ENCODE measurements at regions not wholly inside any gene's neighbourhood (a gene's known extent, or its start where the extent isn't known, plus 50 kb on each side); places are given as distances from the start of the nearest gene placed in this dataset.

DNA sequence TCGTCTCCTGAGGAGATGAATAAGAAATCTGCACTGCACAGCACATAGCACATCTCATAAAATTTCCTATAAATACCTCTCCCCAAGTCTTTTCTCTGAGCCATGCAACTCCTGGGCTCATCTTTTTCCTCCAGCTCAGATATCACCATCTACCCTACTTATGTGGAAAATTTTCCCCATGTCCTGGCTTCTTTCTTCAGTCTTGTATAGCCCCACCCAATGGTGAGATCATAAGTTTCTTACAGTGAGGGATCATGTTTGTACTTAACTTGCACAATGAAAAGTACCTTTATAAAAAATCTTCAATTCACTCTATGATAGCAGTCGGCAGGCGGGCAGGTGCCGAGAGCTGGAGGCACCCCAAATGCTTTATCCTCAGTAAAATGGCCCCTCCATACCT lies 198.6 kb upstream of the S100G start:
- FAIRE-seq (no peak), ATAC-seq (no peak), DNase-seq (ENCODE audit: low read depth, low spot score) (no peak)
- H3K27me3 ChIP-seq (replicated peaks in 1 of 2; ENCODE audit: control insufficient read depth in 2 of 2, insufficient read depth in 2 of 2, low read length in 1 of 2) = no peaks in the 10 kb centered on the region
- ChIA-PET POLR2A (no interaction called here), SMC1A (ENCODE audit: uncharacterized antibody, unreplicated experiment) (no interaction called here), RAD21 (ENCODE audit: unreplicated experiment) (no interaction called here), CTCF (no interaction called here)
- 59% methylated on average over 4 of the region's 4 CpGs for WGBS (ENCODE audit: insufficient coverage, insufficient replicate concordance, low lambda C conversion rate, missing lambda C conversion rate)
- intact Hi-C loops (cut with micrococcal nuclease; ENCODE audit: unreplicated experiment) = no loop called here
- H3K9ac ChIP-seq (ENCODE audit: control insufficient read depth, insufficient read depth, low read length) = no peak overlapping the region
- H3K4me1 ChIP-seq (ENCODE audit: control insufficient read depth, insufficient read depth, low read length) = no peaks in the 10 kb centered on the region
- in situ Hi-C loops (cut with MboI) = no loop called here
- H4K20me1 ChIP-seq (ENCODE audit: control insufficient read depth, insufficient read depth) = no peaks in the 10 kb centered on the region
- no TSS peak for BruUV-seq (replicated peaks)
- H3K4me2 ChIP-seq (ENCODE audit: control insufficient read depth, insufficient read depth) = no peak overlapping the region
- no peak overlapping the region for H3K27ac ChIP-seq (ENCODE audit: control insufficient read depth, insufficient read depth)
- H3K79me2 ChIP-seq (ENCODE audit: control insufficient read depth, insufficient read depth, low read length) = no peaks in the 10 kb centered on the region
- no peak overlapping the region for H3K4me3 ChIP-seq
- no peaks in the 10 kb centered on the region for H3K36me3 ChIP-seq (ENCODE audit: control insufficient read depth in 2 of 2, insufficient read depth in 2 of 2, low read length in 1 of 2)
- no peak overlapping the region for H2AFZ ChIP-seq (ENCODE audit: control insufficient read depth, low read depth, low read length)
- H3K9me3 ChIP-seq (replicated peaks; ENCODE audit: control insufficient read depth, insufficient read depth, low read length) = no peaks in the 10 kb centered on the region
- TF ChIP-seq RAD51 (IDR thresholded peaks at IDR 0.05) = no peak
- no peak for TF ChIP-seq NKRF (conservative IDR thresholded peaks at IDR 0.05)
- TF ChIP-seq, protein P1, sequence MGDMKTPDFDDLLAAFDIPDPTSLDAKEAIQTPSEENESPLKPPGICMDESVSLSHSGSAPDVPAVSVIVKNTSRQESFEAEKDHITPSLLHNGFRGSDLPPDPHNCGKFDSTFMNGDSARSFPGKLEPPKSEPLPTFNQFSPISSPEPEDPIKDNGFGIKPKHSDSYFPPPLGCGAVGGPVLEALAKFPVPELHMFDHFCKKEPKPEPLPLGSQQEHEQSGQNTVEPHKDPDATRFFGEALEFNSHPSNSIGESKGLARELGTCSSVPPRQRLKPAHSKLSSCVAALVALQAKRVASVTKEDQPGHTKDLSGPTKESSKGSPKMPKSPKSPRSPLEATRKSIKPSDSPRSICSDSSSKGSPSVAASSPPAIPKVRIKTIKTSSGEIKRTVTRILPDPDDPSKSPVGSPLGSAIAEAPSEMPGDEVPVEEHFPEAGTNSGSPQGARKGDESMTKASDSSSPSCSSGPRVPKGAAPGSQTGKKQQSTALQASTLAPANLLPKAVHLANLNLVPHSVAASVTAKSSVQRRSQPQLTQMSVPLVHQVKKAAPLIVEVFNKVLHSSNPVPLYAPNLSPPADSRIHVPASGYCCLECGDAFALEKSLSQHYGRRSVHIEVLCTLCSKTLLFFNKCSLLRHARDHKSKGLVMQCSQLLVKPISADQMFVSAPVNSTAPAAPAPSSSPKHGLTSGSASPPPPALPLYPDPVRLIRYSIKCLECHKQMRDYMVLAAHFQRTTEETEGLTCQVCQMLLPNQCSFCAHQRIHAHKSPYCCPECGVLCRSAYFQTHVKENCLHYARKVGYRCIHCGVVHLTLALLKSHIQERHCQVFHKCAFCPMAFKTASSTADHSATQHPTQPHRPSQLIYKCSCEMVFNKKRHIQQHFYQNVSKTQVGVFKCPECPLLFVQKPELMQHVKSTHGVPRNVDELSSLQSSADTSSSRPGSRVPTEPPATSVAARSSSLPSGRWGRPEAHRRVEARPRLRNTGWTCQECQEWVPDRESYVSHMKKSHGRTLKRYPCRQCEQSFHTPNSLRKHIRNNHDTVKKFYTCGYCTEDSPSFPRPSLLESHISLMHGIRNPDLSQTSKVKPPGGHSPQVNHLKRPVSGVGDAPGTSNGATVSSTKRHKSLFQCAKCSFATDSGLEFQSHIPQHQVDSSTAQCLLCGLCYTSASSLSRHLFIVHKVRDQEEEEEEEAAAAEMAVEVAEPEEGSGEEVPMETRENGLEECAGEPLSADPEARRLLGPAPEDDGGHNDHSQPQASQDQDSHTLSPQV (IDR thresholded peaks at IDR 0.05) = no peak
- TF ChIP-seq TCF12 (IDR thresholded peaks at IDR 0.05; ENCODE audit: low read depth, low read length) = no peak
- no peak for TF ChIP-seq YY1 (IDR thresholded peaks at IDR 0.05; ENCODE audit: low read depth, low read length)
- no peak for TF ChIP-seq STAT1 (conservative IDR thresholded peaks at IDR 0.05)
- TF ChIP-seq NBN (IDR thresholded peaks at IDR 0.05) = no peak
- TF ChIP-seq SMC3 (IDR thresholded peaks at IDR 0.05; ENCODE audit: borderline replicate concordance, low read length) = no peak
- no peak for TF ChIP-seq PAX8 (IDR thresholded peaks at IDR 0.05)
- no peak for TF ChIP-seq ZNF217 (IDR thresholded peaks at IDR 0.05)
- no peak for TF ChIP-seq POLR2AphosphoS2 (IDR thresholded peaks at IDR 0.05; ENCODE audit: low read depth, low read length)
- no peak for TF ChIP-seq PRDM15 (CRISPR knock-in tag; IDR thresholded peaks at IDR 0.05)
- no peak for TF ChIP-seq HCFC1 (IDR thresholded peaks at IDR 0.05; ENCODE audit: low read length)
- TF ChIP-seq ETV6 (conservative IDR thresholded peaks at IDR 0.05 in 1 of 2, IDR thresholded peaks at IDR 0.05 in 1 of 2; ENCODE audit: borderline replicate concordance in 1 of 2, low read depth in 1 of 2) = no peak
- TF ChIP-seq, protein P2, sequence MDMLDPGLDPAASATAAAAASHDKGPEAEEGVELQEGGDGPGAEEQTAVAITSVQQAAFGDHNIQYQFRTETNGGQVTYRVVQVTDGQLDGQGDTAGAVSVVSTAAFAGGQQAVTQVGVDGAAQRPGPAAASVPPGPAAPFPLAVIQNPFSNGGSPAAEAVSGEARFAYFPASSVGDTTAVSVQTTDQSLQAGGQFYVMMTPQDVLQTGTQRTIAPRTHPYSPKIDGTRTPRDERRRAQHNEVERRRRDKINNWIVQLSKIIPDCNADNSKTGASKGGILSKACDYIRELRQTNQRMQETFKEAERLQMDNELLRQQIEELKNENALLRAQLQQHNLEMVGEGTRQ (IDR thresholded peaks at IDR 0.05; ENCODE audit: borderline replicate concordance, low read depth, low read length) = no peak

All from GM12878 (cell line).